H1 (cell line): ENCODE measurements at regions not wholly inside any gene's neighbourhood (a gene's known extent, or its start where the extent isn't known, plus 50 kb on each side); places are given as distances from the start of the nearest gene placed in this dataset.

Experiments
- CBX8 ChIP-seq: fragments of 300-800, 300-1000 bp; sonication (generic); IDR thresholded peaks from 2 replicates; pipeline ENCODE4 v1.7.1; 2016; ENCODE audit warnings: low read depth, low read length, borderline replicate concordance
- GTF2F1 ChIP-seq: IDR thresholded peaks from 2 replicates; pipeline ENCODE4 v1.6.1; 2012; ENCODE audit warnings: low read depth, low read length, improper control_type of control experiment, borderline replicate concordance
- MAFK ChIP-seq: IDR thresholded peaks from 2 replicates; pipeline ENCODE4 v1.6.1; 2012; ENCODE audit warnings: low read depth, mild to moderate bottlenecking, improper control_type of control experiment, low read length
- TAF7 ChIP-seq: optimal IDR thresholded peaks from 2 replicates; pipeline ENCODE3; 2011; ENCODE audit warnings: low read depth, mild to moderate bottlenecking, inconsistent platforms, low read length, moderate library complexity, borderline replicate concordance
- TF ChIP-seq, protein P1 (sequence below): fragments of 300-600 bp; sonication (generic); IDR thresholded peaks from 2 replicates; pipeline ENCODE4 v1.7.1; 2012; ENCODE audit warnings: low read length, moderate library complexity, mild to moderate bottlenecking, inconsistent platforms; ENCODE audit not compliant: insufficient replicate concordance

- TF ChIP-seq GTF2F1 (no peak), MAFK (no peak), TAF7 (no peak), CBX8 (no peak)
- TF ChIP-seq, protein P1, sequence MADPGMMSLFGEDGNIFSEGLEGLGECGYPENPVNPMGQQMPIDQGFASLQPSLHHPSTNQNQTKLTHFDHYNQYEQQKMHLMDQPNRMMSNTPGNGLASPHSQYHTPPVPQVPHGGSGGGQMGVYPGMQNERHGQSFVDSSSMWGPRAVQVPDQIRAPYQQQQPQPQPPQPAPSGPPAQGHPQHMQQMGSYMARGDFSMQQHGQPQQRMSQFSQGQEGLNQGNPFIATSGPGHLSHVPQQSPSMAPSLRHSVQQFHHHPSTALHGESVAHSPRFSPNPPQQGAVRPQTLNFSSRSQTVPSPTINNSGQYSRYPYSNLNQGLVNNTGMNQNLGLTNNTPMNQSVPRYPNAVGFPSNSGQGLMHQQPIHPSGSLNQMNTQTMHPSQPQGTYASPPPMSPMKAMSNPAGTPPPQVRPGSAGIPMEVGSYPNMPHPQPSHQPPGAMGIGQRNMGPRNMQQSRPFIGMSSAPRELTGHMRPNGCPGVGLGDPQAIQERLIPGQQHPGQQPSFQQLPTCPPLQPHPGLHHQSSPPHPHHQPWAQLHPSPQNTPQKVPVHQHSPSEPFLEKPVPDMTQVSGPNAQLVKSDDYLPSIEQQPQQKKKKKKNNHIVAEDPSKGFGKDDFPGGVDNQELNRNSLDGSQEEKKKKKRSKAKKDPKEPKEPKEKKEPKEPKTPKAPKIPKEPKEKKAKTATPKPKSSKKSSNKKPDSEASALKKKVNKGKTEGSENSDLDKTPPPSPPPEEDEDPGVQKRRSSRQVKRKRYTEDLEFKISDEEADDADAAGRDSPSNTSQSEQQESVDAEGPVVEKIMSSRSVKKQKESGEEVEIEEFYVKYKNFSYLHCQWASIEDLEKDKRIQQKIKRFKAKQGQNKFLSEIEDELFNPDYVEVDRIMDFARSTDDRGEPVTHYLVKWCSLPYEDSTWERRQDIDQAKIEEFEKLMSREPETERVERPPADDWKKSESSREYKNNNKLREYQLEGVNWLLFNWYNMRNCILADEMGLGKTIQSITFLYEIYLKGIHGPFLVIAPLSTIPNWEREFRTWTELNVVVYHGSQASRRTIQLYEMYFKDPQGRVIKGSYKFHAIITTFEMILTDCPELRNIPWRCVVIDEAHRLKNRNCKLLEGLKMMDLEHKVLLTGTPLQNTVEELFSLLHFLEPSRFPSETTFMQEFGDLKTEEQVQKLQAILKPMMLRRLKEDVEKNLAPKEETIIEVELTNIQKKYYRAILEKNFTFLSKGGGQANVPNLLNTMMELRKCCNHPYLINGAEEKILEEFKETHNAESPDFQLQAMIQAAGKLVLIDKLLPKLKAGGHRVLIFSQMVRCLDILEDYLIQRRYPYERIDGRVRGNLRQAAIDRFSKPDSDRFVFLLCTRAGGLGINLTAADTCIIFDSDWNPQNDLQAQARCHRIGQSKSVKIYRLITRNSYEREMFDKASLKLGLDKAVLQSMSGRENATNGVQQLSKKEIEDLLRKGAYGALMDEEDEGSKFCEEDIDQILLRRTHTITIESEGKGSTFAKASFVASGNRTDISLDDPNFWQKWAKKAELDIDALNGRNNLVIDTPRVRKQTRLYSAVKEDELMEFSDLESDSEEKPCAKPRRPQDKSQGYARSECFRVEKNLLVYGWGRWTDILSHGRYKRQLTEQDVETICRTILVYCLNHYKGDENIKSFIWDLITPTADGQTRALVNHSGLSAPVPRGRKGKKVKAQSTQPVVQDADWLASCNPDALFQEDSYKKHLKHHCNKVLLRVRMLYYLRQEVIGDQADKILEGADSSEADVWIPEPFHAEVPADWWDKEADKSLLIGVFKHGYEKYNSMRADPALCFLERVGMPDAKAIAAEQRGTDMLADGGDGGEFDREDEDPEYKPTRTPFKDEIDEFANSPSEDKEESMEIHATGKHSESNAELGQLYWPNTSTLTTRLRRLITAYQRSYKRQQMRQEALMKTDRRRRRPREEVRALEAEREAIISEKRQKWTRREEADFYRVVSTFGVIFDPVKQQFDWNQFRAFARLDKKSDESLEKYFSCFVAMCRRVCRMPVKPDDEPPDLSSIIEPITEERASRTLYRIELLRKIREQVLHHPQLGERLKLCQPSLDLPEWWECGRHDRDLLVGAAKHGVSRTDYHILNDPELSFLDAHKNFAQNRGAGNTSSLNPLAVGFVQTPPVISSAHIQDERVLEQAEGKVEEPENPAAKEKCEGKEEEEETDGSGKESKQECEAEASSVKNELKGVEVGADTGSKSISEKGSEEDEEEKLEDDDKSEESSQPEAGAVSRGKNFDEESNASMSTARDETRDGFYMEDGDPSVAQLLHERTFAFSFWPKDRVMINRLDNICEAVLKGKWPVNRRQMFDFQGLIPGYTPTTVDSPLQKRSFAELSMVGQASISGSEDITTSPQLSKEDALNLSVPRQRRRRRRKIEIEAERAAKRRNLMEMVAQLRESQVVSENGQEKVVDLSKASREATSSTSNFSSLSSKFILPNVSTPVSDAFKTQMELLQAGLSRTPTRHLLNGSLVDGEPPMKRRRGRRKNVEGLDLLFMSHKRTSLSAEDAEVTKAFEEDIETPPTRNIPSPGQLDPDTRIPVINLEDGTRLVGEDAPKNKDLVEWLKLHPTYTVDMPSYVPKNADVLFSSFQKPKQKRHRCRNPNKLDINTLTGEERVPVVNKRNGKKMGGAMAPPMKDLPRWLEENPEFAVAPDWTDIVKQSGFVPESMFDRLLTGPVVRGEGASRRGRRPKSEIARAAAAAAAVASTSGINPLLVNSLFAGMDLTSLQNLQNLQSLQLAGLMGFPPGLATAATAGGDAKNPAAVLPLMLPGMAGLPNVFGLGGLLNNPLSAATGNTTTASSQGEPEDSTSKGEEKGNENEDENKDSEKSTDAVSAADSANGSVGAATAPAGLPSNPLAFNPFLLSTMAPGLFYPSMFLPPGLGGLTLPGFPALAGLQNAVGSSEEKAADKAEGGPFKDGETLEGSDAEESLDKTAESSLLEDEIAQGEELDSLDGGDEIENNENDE: no peak
Observed at GRCh38 chr12:42766754-42767153, 177.2 kb upstream of the PRICKLE1 start (continued).
